ENCODE measurements at regions not wholly inside any gene's neighbourhood (a gene's known extent, or its start where the extent isn't known, plus 50 kb on each side); places are given as distances from the start of the nearest gene placed in this dataset.
"Not testable (repeated sequence)": the region's sequence is repeated elsewhere in the genome, so short reads cannot be mapped to it uniquely, and the experiment has no call there.

DNA sequence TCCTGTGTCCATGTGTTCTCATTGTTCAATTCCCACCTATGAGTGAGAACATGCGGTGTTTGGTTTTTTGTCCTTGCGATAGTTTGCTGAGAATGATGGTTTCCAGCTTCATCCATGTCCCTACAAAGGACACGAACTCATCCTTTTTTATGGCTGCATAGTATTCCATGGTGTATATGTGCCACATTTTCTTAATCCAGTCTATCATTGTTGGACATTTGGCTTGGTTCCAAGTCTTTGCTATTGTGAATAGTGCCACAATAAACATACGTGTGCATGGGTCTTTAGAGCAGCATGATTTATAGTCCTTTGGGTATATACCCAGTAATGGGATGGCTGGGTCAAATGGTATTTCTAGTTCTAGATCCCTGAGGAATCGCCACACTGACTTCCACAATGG, 98.5 kb downstream of the KBTBD2 start:
- CTCF ChIA-PET; DNase-seq (ENCODE audit: low read depth, low spot score); H3K9me3 ChIP-seq (ENCODE audit: control insufficient read depth in 1 of 2, insufficient read depth in 1 of 2, low read depth in 1 of 2, low read length in 2 of 2); H3K9ac ChIP-seq (ENCODE audit: low read length); H3K27ac ChIP-seq (ENCODE audit: low read depth, low read length); RAD21 ChIA-PET (ENCODE audit: low non-redundant PET in 1 of 2, low total read pairs in 2 of 2, uncharacterized antibody in 2 of 2, unreplicated experiment in 2 of 2); H4K20me1 ChIP-seq (ENCODE audit: insufficient read depth); H3K4me3 ChIP-seq (replicated peaks in 1 of 2; ENCODE audit: low read depth in 1 of 2, low read length in 2 of 2); H3K27me3 ChIP-seq (ENCODE audit: insufficient read depth, low read length); BruUV-seq (replicated peaks); H3K4me2 ChIP-seq (ENCODE audit: low read length); H3K79me2 ChIP-seq (ENCODE audit: insufficient read depth, low read length); ATAC-seq; H2AFZ ChIP-seq (ENCODE audit: low read depth, low read length, poor library complexity, severe bottlenecking); intact Hi-C loops (cut with micrococcal nuclease); H3K9me2 ChIP-seq (ENCODE audit: insufficient read depth); POLR2A ChIA-PET; H3K4me1 ChIP-seq (ENCODE audit: control insufficient read depth in 1 of 2, insufficient read depth in 2 of 2, low read length in 2 of 2); H3K36me3 ChIP-seq (ENCODE audit: control insufficient read depth in 1 of 2, insufficient read depth in 2 of 2, low read length in 2 of 2): not testable (repeated sequence)

GRCh38 chr7:32790766-32791430, 100.7 kb downstream of the KBTBD2 start:
- H3K36me3 ChIP-seq (ENCODE audit: control insufficient read depth in 1 of 2, insufficient read depth in 2 of 2, low read length in 2 of 2); RAD21 ChIA-PET (ENCODE audit: low non-redundant PET in 1 of 2, low total read pairs in 2 of 2, uncharacterized antibody in 2 of 2, unreplicated experiment in 2 of 2); DNase-seq (ENCODE audit: low read depth, low spot score); H3K9me2 ChIP-seq (ENCODE audit: insufficient read depth); H3K27me3 ChIP-seq (ENCODE audit: insufficient read depth, low read length); H3K4me2 ChIP-seq (ENCODE audit: low read length); H3K79me2 ChIP-seq (ENCODE audit: insufficient read depth, low read length); H3K9ac ChIP-seq (ENCODE audit: low read length); H3K4me1 ChIP-seq (ENCODE audit: control insufficient read depth in 1 of 2, insufficient read depth in 2 of 2, low read length in 2 of 2); H2AFZ ChIP-seq (ENCODE audit: low read depth, low read length, poor library complexity, severe bottlenecking); CTCF ChIA-PET; BruUV-seq (replicated peaks); H4K20me1 ChIP-seq (ENCODE audit: insufficient read depth); intact Hi-C loops (cut with micrococcal nuclease); H3K27ac ChIP-seq (ENCODE audit: low read depth, low read length); POLR2A ChIA-PET; H3K4me3 ChIP-seq (replicated peaks in 1 of 2; ENCODE audit: low read depth in 1 of 2, low read length in 2 of 2); H3K9me3 ChIP-seq (ENCODE audit: control insufficient read depth in 1 of 2, insufficient read depth in 1 of 2, low read depth in 1 of 2, low read length in 2 of 2); ATAC-seq: not testable (repeated sequence)

DNA sequence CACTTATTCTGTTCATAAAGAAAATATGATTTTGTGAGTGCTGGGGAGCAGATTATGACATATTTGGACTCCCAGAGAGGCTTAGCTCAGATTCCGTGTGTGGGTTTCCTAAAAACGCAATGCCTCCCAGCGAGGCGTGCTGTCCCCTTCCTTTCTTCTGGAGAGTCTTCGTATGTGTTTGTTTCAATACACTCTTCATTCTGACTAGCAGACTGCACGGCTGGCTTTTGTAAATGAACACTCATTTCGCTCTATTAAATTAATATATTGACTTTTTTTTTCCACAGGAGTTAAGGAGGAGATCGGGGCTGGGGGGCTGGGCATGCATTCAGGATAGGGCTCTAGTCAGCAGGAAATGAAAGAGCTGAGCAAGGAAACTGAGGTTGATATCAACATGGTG, 102.3 kb downstream of the KBTBD2 start:
- BruUV-seq (replicated peaks); H4K20me1 ChIP-seq (ENCODE audit: insufficient read depth); CTCF ChIA-PET; H3K36me3 ChIP-seq (ENCODE audit: control insufficient read depth in 1 of 2, insufficient read depth in 2 of 2, low read length in 2 of 2); RAD21 ChIA-PET (ENCODE audit: low non-redundant PET in 1 of 2, low total read pairs in 2 of 2, uncharacterized antibody in 2 of 2, unreplicated experiment in 2 of 2); POLR2A ChIA-PET; H3K4me3 ChIP-seq (replicated peaks in 1 of 2; ENCODE audit: low read depth in 1 of 2, low read length in 2 of 2); H3K4me2 ChIP-seq (ENCODE audit: low read length); H3K9me2 ChIP-seq (ENCODE audit: insufficient read depth); DNase-seq (ENCODE audit: low read depth, low spot score); H3K9ac ChIP-seq (ENCODE audit: low read length); intact Hi-C loops (cut with micrococcal nuclease); H3K27ac ChIP-seq (ENCODE audit: low read depth, low read length); H3K4me1 ChIP-seq (ENCODE audit: control insufficient read depth in 1 of 2, insufficient read depth in 2 of 2, low read length in 2 of 2); H3K27me3 ChIP-seq (ENCODE audit: insufficient read depth, low read length); H3K79me2 ChIP-seq (ENCODE audit: insufficient read depth, low read length); H3K9me3 ChIP-seq (ENCODE audit: control insufficient read depth in 1 of 2, insufficient read depth in 1 of 2, low read depth in 1 of 2, low read length in 2 of 2); ATAC-seq; H2AFZ ChIP-seq (ENCODE audit: low read depth, low read length, poor library complexity, severe bottlenecking): not testable (repeated sequence)

DNA sequence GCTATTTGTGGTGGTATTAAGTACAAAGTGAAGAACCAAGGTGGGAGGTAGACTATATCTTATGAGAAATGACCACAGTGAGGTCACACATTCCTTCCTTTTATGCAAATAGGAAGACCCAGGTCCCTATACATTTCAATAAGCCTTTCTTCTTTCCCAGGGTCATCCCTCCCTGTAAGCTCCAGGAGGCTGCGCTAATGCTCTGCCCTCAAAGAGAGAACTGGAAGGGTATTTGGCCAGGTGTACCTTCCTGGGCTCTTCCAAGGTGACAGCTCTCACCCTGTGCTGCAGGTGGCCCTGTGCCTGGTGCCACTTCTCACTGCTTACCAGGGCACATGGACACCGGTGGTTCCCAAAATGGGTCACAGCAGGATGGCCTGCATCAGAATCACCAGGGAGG, 103.4 kb downstream of the KBTBD2 start:
- POLR2A ChIA-PET; CTCF ChIA-PET; H3K27me3 ChIP-seq (ENCODE audit: insufficient read depth, low read length); H3K4me1 ChIP-seq (ENCODE audit: control insufficient read depth in 1 of 2, insufficient read depth in 2 of 2, low read length in 2 of 2); H3K27ac ChIP-seq (ENCODE audit: low read depth, low read length); intact Hi-C loops (cut with micrococcal nuclease); H4K20me1 ChIP-seq (ENCODE audit: insufficient read depth); H2AFZ ChIP-seq (ENCODE audit: low read depth, low read length, poor library complexity, severe bottlenecking); H3K36me3 ChIP-seq (ENCODE audit: control insufficient read depth in 1 of 2, insufficient read depth in 2 of 2, low read length in 2 of 2); RAD21 ChIA-PET (ENCODE audit: low non-redundant PET in 1 of 2, low total read pairs in 2 of 2, uncharacterized antibody in 2 of 2, unreplicated experiment in 2 of 2); H3K4me2 ChIP-seq (ENCODE audit: low read length); DNase-seq (ENCODE audit: low read depth, low spot score); ATAC-seq; H3K9me2 ChIP-seq (ENCODE audit: insufficient read depth); H3K9me3 ChIP-seq (ENCODE audit: control insufficient read depth in 1 of 2, insufficient read depth in 1 of 2, low read depth in 1 of 2, low read length in 2 of 2); BruUV-seq (replicated peaks); H3K79me2 ChIP-seq (ENCODE audit: insufficient read depth, low read length); H3K9ac ChIP-seq (ENCODE audit: low read length); H3K4me3 ChIP-seq (replicated peaks in 1 of 2; ENCODE audit: low read depth in 1 of 2, low read length in 2 of 2): not testable (repeated sequence)
